Vagina (tissue), 2 donors: ENCODE measurements at regions not wholly inside any gene's neighbourhood (a gene's known extent, or its start where the extent isn't known, plus 50 kb on each side); places are given as distances from the start of the nearest gene placed in this dataset.
"Not testable (repeated sequence)": the region's sequence is repeated elsewhere in the genome, so short reads cannot be mapped to it uniquely, and the experiment has no call there.

Experiments used
- DNase-seq, 2 donors: peaks; one replicate each; pipeline ENCODE4 v3.0.0-alpha.2; 2017; ENCODE audit errors: extremely low spot score in 2 of 2
- H3K27ac ChIP-seq: fragments of 200-600 bp; sonication (generic); one replicate; pipeline ENCODE4 v1.5.1; 2019
- H3K27me3 ChIP-seq: fragments of 200-600 bp; sonication (generic); one replicate; pipeline ENCODE4 v1.5.1; 2019
- H3K36me3 ChIP-seq, 2 donors: fragments of 200-600 bp; sonication (generic); one replicate each; pipeline ENCODE4 v1.5.1; 2017 to 2019
- H3K4me1 ChIP-seq: fragments of 200-600 bp; sonication (generic); one replicate; pipeline ENCODE4 v1.5.1; 2019
- H3K4me3 ChIP-seq, 2 donors: fragments of 200-600 bp; sonication (generic); 1 replicate in 1 of 2; 2 replicates in 1 of 2; pipeline ENCODE4 v1.5.1; 2016 to 2019
- H3K9me3 ChIP-seq: fragments of 200-600 bp; sonication (generic); one replicate; pipeline ENCODE4 v1.5.1; 2019
- POLR2A ChIP-seq, 2 donors: fragments of 450-650 bp; IDR thresholded peaks; one replicate each; pipeline ENCODE4 v1.6.1; 2017; ENCODE audit warnings: antibody characterized with exemption in 2 of 2, mild to moderate bottlenecking in 2 of 2, moderate library complexity in 2 of 2
- POLR2AphosphoS5 ChIP-seq, 2 donors: sonication (generic); formaldehyde crosslinking; IDR thresholded peaks; one replicate each; pipeline ENCODE4 v1.9.0; 2017; ENCODE audit warnings: antibody characterized with exemption in 2 of 2, mild to moderate bottlenecking in 2 of 2, low read depth in 1 of 2; ENCODE audit not compliant: insufficient read depth in 1 of 2
- intact Hi-C: fragments of 100-400 bp; cut with DNase I; formaldehyde crosslinking; loops from one replicate; pipeline ENCODE4 v1.15.1; 2023
- TF ChIP-seq, protein P1 (sequence below), 3 experiments: fragments of 450-650 bp in 2 of 3; fragments of 200-600 bp in 1 of 3; sonication (generic) in 1 of 3; IDR thresholded peaks; one replicate each; pipeline ENCODE4 v1.5.1; 2017 to 2019; ENCODE audit warnings: antibody characterized with exemption in 3 of 3, mild to moderate bottlenecking in 2 of 3, moderate library complexity in 2 of 3

DNA sequence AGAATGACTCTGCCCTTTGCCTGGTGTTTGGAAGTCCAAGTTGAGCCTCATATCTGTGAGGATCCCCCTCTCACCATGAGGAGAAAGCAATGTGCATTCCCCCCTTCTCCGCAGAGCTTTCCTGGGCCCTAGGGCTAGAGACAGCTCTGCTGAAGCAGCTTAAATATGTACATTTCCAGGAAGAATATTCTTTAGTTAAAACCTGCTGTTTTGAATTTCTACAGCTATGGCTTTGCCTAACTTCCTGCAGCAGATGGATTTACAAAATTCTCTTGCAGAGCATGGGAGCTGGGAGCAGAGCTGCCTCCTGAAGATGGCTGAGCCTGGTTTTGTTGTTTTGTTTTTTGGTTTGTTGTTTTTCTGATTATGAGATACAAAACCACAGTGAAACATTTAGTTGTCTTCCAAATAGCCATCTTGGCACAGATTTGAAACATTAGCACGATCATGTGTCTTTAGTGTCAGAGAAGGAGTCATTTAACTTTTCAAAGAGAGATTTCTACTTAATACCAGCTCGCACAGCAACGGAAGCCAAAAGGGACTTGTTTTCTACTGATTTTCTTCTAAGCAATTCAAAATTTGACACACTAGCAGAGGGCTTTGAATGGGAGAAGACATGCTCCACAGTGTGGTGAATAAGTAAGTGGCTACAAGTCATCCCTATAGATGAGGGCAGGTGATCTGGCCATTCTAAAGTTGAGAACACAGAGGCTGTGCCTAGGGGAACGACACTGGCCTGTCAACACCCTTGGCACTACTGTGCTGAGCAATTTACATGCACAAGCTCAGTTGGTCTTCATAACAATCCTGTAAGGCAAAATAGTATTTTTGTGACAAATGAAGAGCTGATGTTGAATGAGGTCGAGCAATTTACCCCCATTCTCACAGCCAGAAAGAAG, 222.6 kb downstream of the MREG start:
- H3K27me3 ChIP-seq: no peaks in the 10 kb centered on the region
- DNase-seq: no peak

DNA sequence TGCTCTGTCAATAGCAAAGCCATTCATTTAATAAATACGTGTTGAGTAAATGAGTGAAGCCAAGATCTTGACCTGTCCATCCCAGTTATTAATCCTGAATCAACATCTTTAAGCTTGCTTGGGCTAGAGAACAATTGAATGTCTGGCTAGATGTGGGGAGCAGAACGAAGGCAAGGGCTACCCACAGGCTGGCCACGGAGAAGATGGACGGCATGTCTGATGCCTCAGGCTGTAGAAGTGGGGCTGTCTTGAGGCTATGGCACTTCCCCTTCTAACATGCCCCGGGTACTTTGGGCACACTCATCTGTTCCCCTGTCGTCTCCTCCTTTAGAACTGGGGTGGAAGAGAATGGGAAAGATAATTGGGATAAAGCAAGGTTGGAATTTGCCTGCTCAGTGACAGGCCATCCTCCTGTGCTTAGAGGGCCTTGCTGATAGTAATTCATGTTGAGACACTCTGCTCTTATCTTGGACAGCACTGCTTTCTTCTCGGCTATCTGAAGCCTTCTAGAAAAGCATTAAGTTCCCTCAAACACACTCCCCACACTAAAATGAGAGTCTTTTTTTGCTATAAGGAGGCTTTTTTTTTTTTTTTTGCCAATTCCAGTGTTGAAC, 225.7 kb downstream of the MREG start:
- Histone ChIP-seq H3K4me3 (no peak overlapping the region), H3K9me3 (no peaks in the 10 kb centered on the region), H3K27me3 (no peaks in the 10 kb centered on the region), H3K4me1 (peaks cover 14% of the 10 kb centered on the region), H3K27ac (no peak overlapping the region), H3K36me3 (no peaks in the 10 kb centered on the region)
- intact Hi-C loops: no loop called here
- TF ChIP-seq POLR2AphosphoS5 (IDR thresholded peaks at IDR 0.05; ENCODE audit: insufficient read depth in 1 of 2, low read depth in 1 of 2): no peak
- TF ChIP-seq POLR2A (IDR thresholded peaks at IDR 0.05): no peak
- TF ChIP-seq, protein P1, sequence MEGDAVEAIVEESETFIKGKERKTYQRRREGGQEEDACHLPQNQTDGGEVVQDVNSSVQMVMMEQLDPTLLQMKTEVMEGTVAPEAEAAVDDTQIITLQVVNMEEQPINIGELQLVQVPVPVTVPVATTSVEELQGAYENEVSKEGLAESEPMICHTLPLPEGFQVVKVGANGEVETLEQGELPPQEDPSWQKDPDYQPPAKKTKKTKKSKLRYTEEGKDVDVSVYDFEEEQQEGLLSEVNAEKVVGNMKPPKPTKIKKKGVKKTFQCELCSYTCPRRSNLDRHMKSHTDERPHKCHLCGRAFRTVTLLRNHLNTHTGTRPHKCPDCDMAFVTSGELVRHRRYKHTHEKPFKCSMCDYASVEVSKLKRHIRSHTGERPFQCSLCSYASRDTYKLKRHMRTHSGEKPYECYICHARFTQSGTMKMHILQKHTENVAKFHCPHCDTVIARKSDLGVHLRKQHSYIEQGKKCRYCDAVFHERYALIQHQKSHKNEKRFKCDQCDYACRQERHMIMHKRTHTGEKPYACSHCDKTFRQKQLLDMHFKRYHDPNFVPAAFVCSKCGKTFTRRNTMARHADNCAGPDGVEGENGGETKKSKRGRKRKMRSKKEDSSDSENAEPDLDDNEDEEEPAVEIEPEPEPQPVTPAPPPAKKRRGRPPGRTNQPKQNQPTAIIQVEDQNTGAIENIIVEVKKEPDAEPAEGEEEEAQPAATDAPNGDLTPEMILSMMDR (IDR thresholded peaks at IDR 0.05): no peak
- no peak for DNase-seq

More for the DNA sequence above, 222.6 kb downstream of the MREG start:
- no peak overlapping the region for H3K4me3 ChIP-seq
- H3K4me1 ChIP-seq: peaks cover 14% of the 10 kb centered on the region
- intact Hi-C loops: no loop called here
- no peaks in the 10 kb centered on the region for H3K36me3 ChIP-seq
- H3K27ac ChIP-seq: peak overlapping the region; percentile 7
- no peaks in the 10 kb centered on the region for H3K9me3 ChIP-seq
- no peak for TF ChIP-seq POLR2AphosphoS5 (IDR thresholded peaks at IDR 0.05; ENCODE audit: insufficient read depth in 1 of 2, low read depth in 1 of 2)
- TF ChIP-seq POLR2A (IDR thresholded peaks at IDR 0.05): no peak
- TF ChIP-seq, protein P1 (IDR thresholded peaks at IDR 0.05): no peak

DNA sequence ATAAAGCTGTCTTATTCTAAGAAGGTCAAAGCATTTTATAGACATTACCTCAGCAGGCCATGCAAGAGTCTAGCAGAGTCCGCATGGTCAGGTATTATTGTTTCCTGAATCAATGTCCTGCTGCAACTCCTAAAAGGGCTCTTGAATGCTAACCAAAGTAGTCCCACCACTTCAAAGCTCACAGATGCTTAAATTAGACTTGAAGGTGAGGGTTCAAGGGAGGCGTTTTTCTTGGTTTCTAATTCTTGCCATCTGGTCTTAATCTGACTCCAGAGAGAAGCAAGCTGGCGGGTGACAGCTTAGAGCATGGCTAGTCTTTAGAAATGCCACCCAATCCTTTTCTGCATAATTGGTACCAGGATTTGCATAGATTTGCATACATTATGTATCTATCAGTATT, 226.3 kb downstream of the MREG start:
- no peak overlapping the region for H3K4me3 ChIP-seq
- no peaks in the 10 kb centered on the region for H3K9me3 ChIP-seq
- H3K4me1 ChIP-seq: peaks cover 19% of the 10 kb centered on the region
- TF ChIP-seq, protein P1 (IDR thresholded peaks at IDR 0.05): no peak
- TF ChIP-seq POLR2AphosphoS5 (IDR thresholded peaks at IDR 0.05; ENCODE audit: insufficient read depth in 1 of 2, low read depth in 1 of 2): no peak
- TF ChIP-seq POLR2A (IDR thresholded peaks at IDR 0.05): no peak
- intact Hi-C loops: no loop called here
- DNase-seq: no peak
- no peak overlapping the region for H3K27ac ChIP-seq
- no peaks in the 10 kb centered on the region for H3K27me3 ChIP-seq
- no peaks in the 10 kb centered on the region for H3K36me3 ChIP-seq

DNA sequence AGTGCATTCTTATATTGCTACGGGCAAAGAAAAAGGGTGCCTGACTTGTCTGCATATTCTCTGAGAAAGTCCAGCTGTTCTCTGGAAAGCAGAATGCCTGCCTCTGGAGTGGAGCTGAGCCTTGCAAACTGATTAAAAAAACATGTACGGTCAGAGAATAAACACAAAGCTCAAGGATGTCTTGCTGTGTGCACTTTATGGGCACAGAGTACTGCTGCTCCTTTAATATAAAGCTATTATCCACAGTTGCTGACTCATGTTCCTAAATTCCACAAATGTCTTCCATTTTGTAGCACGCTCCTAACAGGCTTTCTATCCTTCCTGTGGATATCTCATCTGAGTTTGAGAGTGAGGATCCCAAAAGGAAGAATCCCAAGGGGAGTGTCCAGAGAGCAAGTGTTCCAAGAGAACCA, 229.0 kb downstream of the MREG start:
- Histone ChIP-seq H3K4me1 (peaks cover 5% of the 10 kb centered on the region), H3K27ac (no peak overlapping the region), H3K4me3 (no peak overlapping the region), H3K36me3 (no peaks in the 10 kb centered on the region), H3K9me3 (no peaks in the 10 kb centered on the region), H3K27me3 (no peaks in the 10 kb centered on the region)
- TF ChIP-seq POLR2AphosphoS5 (IDR thresholded peaks at IDR 0.05; ENCODE audit: insufficient read depth in 1 of 2, low read depth in 1 of 2) (peak in 1 of 2 donors; percentile 33), POLR2A (IDR thresholded peaks at IDR 0.05) (no peak)
- intact Hi-C loops: no loop called here
- DNase-seq: no peak

DNA sequence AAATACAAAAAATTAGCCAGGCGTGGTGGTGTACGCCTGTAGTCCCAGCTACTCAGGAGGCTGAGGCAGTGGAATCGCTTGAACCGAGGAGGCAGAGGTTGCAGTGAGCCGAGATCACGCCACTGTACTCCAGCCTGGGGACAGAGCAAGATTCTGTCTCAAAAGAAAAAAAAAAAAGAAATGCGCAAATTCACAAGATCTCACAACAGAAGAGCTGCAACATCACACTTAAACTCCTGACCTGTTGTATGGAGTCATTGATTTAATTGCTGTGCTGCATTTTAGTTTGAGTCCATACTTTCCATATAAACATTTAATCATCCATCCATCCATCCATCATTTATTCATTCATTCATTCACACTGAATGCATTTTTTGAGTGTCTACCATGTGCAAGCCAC, 229.7 kb downstream of the MREG start:
- H3K36me3 ChIP-seq, H3K4me1 ChIP-seq, H3K4me3 ChIP-seq, DNase-seq, H3K27me3 ChIP-seq, H3K27ac ChIP-seq, intact Hi-C loops, H3K9me3 ChIP-seq: not testable (repeated sequence)

GRCh38 chr2:215782965-215783364, 230.4 kb downstream of the MREG start:
- H3K36me3 ChIP-seq: no peaks in the 10 kb centered on the region
- H3K4me3 ChIP-seq: no peak overlapping the region
- no peak overlapping the region for H3K27ac ChIP-seq
- no peaks in the 10 kb centered on the region for H3K9me3 ChIP-seq
- intact Hi-C loops: no loop called here
- no peak for DNase-seq
- TF ChIP-seq, protein P1 (IDR thresholded peaks at IDR 0.05): no peak
- no peak for TF ChIP-seq POLR2AphosphoS5 (IDR thresholded peaks at IDR 0.05; ENCODE audit: insufficient read depth in 1 of 2, low read depth in 1 of 2)
- no peak for TF ChIP-seq POLR2A (IDR thresholded peaks at IDR 0.05)
- no peaks in the 10 kb centered on the region for H3K27me3 ChIP-seq
- peaks cover 5% of the 10 kb centered on the region for H3K4me1 ChIP-seq
